Activated CD8-positive, alpha-beta memory T cell treated with anti-CD3 and anti-CD28 coated beads for 24 hours (primary cell): ENCODE measurements at regions not wholly inside any gene's neighbourhood (a gene's known extent, or its start where the extent isn't known, plus 50 kb on each side); places are given as distances from the start of the nearest gene placed in this dataset.

Source experiments
- DNase-seq: peaks from one replicate; pipeline ENCODE4 v3.0.0-alpha.2; 2020

- DNase-seq: no peak
These were observed 421.0 kb downstream of the ADGRL2 start for GRCh38 chr1:82221721-82222120.

- DNase-seq: no peak
These were observed 420.0 kb downstream of the ADGRL2 start for GRCh38 chr1:82220754-82221153.

DNA sequence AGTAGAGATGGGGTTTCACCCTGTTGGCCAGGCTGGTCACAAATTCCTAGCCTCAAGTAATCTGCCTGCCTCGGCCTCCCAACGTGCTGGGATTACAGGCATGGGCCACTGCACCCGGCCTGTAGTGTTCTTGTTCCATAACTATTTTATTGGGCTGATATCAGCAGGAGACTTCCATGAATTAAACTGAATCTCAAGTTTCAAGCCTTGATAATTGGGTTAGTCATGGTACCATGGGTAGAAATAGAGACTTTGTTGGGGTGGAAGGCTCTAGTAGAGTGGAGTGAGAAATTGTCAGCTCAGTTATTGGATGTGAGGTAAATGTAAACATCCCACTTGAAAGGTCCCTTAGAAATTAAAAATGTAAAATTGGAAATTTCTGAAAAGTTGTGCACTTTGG lies 419.1 kb downstream of the ADGRL2 start:
- DNase-seq: no peak

- DNase-seq: no peak
These were observed 418.1 kb downstream of the ADGRL2 start for GRCh38 chr1:82218846-82219245.

- DNase-seq: no peak
These were observed 415.1 kb downstream of the ADGRL2 start for GRCh38 chr1:82215853-82216175.

DNA sequence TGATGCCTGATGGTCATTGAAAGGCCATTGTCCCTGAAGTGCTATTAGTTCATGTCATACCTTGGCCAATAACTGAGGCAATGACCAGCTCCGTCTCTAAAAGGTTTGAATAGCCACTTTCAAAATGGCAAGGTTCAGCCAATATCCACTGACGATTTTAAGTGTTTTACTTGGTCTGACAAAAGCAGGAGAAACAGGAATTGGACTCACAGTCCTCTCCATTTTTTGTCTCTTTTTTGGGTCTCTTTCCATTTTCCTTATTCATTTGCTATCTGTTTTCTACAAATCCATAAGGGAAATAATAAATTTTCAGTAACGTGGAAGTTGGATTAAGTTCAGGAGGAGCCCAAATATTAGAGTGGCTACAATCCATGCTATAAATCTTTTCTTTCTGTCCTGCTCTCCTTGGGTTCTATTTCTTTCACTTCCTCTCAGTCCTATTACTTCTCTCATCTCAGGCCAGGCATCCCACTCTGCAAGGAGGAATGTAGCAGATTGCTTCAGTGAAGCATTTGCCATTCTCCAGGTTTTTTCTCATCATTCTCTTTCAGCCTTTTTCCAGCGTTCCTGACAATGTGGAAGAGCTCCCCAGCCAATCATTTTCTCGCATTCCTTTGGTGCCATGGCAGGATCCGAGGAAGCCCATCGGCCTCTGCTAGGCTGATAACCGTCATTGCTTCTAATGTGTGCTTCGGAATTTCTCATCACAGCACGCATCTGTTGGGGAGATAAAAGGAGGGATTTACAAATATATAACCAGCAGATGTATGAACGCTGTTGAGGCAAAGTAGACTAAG lies 414.5 kb downstream of the ADGRL2 start:
- no peak for DNase-seq

GRCh38 chr1:82214606-82215005 lies 413.9 kb downstream of the ADGRL2 start:
- no peak for DNase-seq

DNA sequence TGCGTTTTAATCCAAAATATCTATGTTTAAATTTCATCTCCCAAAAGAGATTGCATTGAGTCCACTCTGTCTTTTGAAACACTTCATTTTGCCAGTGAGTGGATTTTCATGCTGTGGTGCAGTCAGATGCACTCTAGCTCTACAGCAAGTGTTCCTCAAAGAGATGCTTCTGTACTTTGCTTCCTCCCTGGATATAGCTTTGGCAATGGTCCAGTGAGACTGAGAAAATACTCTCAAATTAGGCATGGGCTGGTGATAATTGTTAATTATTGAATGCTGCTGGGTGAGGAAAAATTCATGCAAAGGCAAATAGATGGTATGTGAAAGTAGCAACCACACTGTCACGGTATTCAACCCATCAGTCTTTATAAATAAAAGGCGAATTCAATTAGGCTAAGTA lies 396.9 kb downstream of the ADGRL2 start:
- no peak for DNase-seq

GRCh38 chr1:82195245-82195644 lies 394.5 kb downstream of the ADGRL2 start:
- DNase-seq: no peak

- no peak for DNase-seq
These were observed 384.4 kb downstream of the ADGRL2 start for GRCh38 chr1:82185084-82185483.

DNA sequence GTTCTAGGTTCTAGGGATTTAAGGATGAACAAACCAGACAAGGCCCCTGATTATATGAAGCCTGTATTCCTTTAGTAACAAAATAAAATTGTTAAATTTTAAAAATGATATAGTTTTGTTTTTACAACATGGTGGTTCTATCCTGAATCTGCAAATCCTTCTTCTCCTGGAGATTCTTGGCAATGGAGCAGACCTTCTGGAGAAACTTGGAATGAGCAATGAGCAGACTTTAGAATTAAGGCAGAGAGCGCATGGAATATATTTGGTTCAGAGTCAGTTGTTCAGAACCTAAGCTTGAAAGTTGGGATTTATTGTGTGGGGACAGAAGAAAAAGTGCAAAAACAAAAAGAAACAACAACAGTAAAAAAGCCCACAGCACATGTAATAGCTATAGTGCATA lies 381.1 kb downstream of the ADGRL2 start:
- no peak for DNase-seq

DNA sequence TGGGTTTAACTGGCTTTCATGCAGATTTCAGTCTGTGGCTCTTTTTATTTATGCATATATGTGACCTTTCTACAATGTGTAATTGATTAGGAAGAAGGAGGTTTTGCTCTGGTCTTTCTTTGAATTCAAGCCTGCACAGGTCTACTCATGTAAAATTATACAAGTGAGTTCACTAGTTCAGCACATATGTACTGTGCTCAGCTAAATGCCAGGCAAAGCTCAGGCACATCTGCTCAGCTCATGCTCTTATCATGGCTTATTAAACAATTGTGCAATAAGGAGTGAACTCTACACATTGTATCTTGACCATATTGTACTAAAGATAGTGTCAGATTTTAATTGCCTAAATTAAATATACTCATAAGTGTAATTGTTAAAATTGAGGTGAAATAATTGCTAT lies 378.4 kb downstream of the ADGRL2 start:
- no peak for DNase-seq

DNA sequence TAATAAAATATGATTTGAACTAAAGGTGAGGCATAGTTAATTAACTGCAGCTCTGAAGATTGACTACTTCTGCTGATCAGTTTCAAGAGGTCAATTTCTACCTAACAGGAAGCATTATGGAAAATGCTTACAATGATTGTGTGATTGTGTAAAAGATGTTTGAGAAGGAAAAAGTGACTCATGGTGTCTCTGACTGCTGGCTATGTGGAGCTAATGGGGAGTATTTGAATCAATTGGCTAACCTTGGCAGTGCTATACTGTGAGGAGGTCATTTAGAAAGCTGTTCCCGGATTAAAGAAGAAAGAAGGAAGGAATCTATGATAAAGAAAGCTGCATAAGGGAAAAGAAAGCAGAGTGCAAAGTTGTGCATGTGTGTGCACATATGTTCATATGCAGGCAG lies 376.5 kb downstream of the ADGRL2 start:
- DNase-seq: no peak

GRCh38 chr1:82171955-82172354 lies 371.2 kb downstream of the ADGRL2 start:
- DNase-seq: no peak

DNA sequence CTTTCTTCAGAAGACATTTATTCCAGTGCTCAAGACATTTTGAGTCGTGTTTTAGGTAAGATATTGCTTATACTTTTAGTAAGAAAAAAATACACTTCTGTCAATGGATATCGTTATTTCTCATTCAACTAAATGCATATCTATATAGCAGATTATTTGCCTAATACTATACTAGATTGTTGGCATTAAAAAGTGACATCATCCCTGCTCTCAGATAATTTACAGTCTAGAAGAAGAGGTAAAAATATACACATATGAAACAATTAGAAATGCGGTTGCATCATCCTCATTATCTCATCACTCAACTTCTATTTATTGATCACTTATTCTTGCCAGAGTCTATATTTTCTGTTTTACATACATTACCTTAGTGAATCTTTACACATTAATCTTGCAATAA lies 367.7 kb downstream of the ADGRL2 start:
- no peak for DNase-seq

DNA sequence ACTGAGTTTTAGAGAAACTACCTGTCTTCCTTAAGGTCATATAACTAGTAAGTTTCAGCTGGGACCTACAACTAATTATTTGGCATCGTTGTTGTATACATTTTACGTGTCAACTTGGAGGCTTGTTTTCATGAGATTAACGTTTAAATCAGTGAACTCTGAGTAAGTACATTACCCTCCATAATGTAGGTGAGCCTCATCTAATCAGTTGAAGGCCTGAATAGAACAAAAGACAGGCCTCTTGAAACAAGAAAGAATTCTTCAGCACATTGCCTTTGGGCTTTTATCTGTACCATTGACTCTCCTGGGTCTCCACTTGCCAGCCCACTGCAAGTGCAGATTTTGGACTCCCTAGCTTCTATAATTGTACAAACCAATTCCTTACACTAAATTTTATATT lies 364.6 kb downstream of the ADGRL2 start:
- no peak for DNase-seq

DNA sequence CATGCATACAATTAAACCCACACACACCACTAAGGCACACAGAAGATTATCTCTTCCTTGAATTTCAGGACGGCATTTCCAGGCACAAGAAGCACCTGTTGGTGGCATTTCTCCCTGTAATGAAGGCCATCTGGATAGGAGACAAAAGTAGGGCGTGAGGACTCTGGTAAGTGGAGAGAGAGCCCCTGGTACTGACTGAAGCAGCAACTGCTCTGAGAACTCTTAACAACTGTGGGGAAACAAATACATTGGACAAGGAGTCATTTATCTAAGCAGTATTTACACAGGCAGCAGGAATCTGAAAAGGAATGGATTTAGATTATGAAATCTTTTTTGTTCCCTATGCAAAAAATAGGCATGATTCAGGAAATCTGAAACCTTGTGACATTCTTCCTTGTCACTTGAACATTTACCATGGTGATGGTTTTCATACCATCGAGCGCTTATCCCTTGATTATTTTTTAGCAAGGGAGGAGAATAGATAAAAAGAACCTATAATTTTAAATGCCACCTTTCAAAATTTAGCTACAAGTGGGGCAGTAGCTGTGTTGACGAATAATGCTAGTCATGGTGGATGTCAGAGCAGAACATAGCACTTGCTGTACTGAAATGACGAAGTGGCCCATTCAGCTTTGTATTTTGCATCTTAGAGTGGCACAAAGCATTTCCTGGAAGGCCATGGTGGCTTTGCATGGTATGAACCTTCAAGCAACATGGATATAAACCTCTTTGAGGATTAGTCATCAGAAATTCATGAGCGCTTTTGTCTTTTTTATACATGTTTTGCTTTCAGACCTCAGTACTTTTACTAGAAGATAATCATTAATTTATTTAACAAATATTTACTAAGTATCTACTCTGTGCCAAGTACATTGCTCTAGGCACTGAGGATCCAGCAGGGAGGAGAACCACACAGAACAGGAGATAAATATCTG lies 362.0 kb downstream of the ADGRL2 start:
- DNase-seq: no peak

- DNase-seq: no peak
These were observed 361.0 kb downstream of the ADGRL2 start for GRCh38 chr1:82161700-82162141.

DNA sequence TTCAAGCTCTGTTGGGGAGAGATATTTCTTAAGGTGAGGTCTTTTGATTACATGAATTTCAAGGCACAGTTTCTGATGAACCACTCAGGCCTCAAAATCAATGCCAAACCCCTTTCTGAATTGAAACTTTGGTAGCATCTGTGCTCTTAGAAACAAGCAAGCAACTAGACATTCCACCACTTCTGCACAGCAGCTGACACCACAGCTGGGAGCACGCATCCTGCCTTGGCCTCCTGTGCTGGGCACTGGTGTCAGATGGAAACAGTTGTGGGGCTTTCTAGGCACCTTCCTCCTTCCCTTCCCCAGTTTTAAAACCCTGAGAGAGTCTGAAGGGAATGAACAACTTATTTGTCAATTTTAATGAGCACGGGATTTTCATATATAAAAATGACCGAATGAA lies 360.2 kb downstream of the ADGRL2 start:
- DNase-seq: no peak

- DNase-seq: no peak
These were observed 359.3 kb downstream of the ADGRL2 start for GRCh38 chr1:82160036-82160435.

DNA sequence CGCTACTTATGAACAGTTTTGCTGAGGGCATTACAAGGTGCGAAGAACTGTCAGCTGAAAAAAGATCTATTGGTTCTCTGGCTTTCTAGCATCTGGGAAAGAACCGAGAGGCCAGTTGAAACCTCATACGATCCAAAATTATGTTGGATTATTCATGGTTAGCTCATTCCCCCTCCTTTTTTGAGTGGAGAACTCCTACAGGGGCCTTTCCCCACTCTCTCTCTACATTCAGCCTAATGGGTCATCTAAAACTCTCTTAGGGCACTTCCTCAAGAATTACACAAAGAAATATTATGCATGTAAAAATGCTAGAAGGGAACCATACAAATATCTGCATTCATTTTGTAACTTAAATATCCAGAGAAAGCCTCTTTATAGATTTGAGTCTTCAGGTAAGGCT lies 358.2 kb downstream of the ADGRL2 start:
- DNase-seq: no peak

DNA sequence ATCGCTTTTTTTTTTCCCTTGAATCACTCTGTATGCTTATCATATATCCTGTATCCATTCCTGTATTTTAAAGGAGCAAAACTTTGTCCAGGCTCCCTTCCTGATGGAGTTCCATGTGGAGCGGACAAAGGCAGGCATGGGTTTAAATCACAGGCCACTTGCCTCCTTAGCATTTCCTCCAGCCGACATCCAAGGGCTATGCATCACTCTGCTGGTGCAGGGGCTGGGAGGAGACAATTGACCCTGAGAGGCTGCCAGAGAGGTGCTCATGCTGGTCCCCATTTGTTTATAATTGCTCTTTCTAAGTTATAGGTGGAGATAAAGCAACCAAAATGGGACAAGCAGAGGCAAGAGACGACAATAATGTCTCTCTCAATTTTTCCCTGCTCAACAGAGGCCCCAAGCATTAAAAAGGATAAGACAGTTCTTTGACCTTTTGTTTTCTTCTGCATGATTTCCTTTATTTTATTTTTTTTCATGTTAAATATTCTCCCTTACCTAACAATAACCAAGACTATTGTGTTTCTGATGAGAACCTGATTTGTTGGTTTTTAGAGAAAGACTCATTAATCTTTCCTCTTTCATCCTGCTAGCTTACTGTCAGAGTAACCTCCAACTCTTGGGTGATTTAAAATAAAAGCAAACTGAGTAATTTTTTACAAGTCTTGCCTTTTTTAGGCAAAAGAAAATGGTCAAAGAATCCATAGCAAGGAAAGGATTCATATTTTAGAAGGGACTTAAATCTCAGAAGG lies 353.7 kb downstream of the ADGRL2 start:
- DNase-seq: no peak

GRCh38 chr1:82153752-82154151 lies 353.0 kb downstream of the ADGRL2 start:
- no peak for DNase-seq

DNA sequence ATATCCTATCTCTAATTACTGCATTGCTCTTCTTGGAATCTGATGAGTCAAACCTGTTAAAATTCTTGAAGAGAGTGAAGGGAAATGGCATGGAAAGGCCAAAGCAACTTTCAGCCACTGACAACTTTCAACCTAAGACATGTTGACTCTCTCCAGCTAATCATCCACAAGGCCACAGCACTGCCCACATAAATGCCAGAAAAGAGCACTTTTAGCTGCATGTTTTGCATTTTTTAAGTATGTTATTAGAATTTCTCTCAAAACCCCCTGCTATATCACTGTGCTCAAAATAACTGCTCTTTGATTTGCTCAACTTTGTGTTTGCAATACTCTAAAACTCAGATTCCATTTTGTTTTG lies 352.5 kb downstream of the ADGRL2 start:
- DNase-seq: no peak
